GM23248 (cell line): ENCODE measurements at regions not wholly inside any gene's neighbourhood (a gene's known extent, or its start where the extent isn't known, plus 50 kb on each side); places are given as distances from the start of the nearest gene placed in this dataset.

Experiments
- DNase-seq: peaks from one replicate; pipeline ENCODE4 v3.0.0-alpha.2; 2015
- H2AFZ ChIP-seq: fragments of 200-600 bp; sonication (generic); 2 replicates; pipeline ENCODE4 v1.6.1; 2016; ENCODE audit warnings: antibody characterized with exemption
- H3F3A ChIP-seq: fragments of 200-600 bp; sonication (generic); 2 replicates; pipeline ENCODE4 v1.6.1; 2016; ENCODE audit warnings: mild to moderate bottlenecking, antibody characterized with exemption, mixed run types; ENCODE audit not compliant: insufficient read depth
- H3K27ac ChIP-seq: fragments of 200-600 bp; sonication (generic); 2 replicates; pipeline ENCODE4 v1.5.1; 2016; ENCODE audit warnings: mild to moderate bottlenecking
- H3K27me3 ChIP-seq: fragments of 200-600 bp; sonication (generic); replicated peaks from 2 replicates; pipeline ENCODE4 v1.6.1; 2016; ENCODE audit warnings: mild to moderate bottlenecking; ENCODE audit not compliant: insufficient read depth
- H3K36me3 ChIP-seq: fragments of 200-600 bp; sonication (generic); 2 replicates; pipeline ENCODE4 v1.6.1; 2016; ENCODE audit warnings: low read depth, mild to moderate bottlenecking
- H3K4me1 ChIP-seq: fragments of 200-600 bp; sonication (generic); 2 replicates; pipeline ENCODE4 v1.6.1; 2016; ENCODE audit warnings: mild to moderate bottlenecking; ENCODE audit not compliant: insufficient read depth
- H3K4me2 ChIP-seq: fragments of 200-600 bp; sonication (generic); one replicate; pipeline ENCODE4 v1.6.1; 2016; ENCODE audit warnings: mild to moderate bottlenecking; ENCODE audit not compliant: unreplicated experiment
- H3K4me3 ChIP-seq: fragments of 200-600 bp; sonication (generic); 2 replicates; pipeline ENCODE4 v1.5.1; 2016; ENCODE audit warnings: mild to moderate bottlenecking
- H3K79me2 ChIP-seq: fragments of 200-600 bp; sonication (generic); 2 replicates; pipeline ENCODE4 v1.6.1; 2016; ENCODE audit warnings: mild to moderate bottlenecking; ENCODE audit not compliant: insufficient read depth
- H3K9ac ChIP-seq: fragments of 200-600 bp; sonication (generic); 2 replicates; pipeline ENCODE4 v1.6.1; 2016; ENCODE audit warnings: mild to moderate bottlenecking
- H3K9me2 ChIP-seq: fragments of 200-600 bp; sonication (generic); 2 replicates; pipeline ENCODE4 v1.6.1; 2016; ENCODE audit warnings: mixed run types, mild to moderate bottlenecking, moderate library complexity; ENCODE audit not compliant: insufficient read depth
- H3K9me3 ChIP-seq: fragments of 200-600 bp; sonication (generic); one replicate; pipeline ENCODE4 v1.6.1; 2017; ENCODE audit warnings: low read depth
- H4K20me1 ChIP-seq: fragments of 200-600 bp; sonication (generic); 2 replicates; pipeline ENCODE4 v1.6.0; 2016; ENCODE audit not compliant: insufficient read depth
- EZH2 ChIP-seq: fragments of 200-600 bp; sonication (generic); IDR thresholded peaks from 2 replicates; pipeline ENCODE4 v1.6.1; 2018; ENCODE audit warnings: antibody characterized with exemption, mild to moderate bottlenecking; ENCODE audit not compliant: insufficient read depth, poor library complexity, severe bottlenecking
- EZH2phosphoT487 ChIP-seq: fragments of 200-600 bp; sonication (generic); IDR thresholded peaks from 2 replicates; pipeline ENCODE4 v1.6.1; 2018; ENCODE audit warnings: antibody characterized with exemption, moderate library complexity, mild to moderate bottlenecking, low read depth; ENCODE audit not compliant: insufficient read depth
- WGBS, 2 experiments: methylation state at CpG; one replicate each; pipeline ENCODE4 v1.1.6; 2015 to 2017; ENCODE audit warnings: low lambda C conversion rate in 2 of 2, low coverage in 1 of 2; ENCODE audit errors: missing lambda C conversion rate in 2 of 2; 5-methylcytosine and 5-hydroxymethylcytosine counted together
- in situ Hi-C: fragments of 300-500 bp; cut with MboI; formaldehyde crosslinking; loops from 2 replicates; pipeline ENCODE4 v1.15.0; 2020

DNA sequence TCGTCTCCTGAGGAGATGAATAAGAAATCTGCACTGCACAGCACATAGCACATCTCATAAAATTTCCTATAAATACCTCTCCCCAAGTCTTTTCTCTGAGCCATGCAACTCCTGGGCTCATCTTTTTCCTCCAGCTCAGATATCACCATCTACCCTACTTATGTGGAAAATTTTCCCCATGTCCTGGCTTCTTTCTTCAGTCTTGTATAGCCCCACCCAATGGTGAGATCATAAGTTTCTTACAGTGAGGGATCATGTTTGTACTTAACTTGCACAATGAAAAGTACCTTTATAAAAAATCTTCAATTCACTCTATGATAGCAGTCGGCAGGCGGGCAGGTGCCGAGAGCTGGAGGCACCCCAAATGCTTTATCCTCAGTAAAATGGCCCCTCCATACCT lies 198.6 kb upstream of the S100G start:
- no peak for TF ChIP-seq EZH2phosphoT487
- TF ChIP-seq EZH2, result no peak
- H3K9me2 ChIP-seq, result no peaks in the 10 kb centered on the region
- H3K36me3 ChIP-seq, result no peaks in the 10 kb centered on the region
- in situ Hi-C loops, result no loop called here
- H4K20me1 ChIP-seq, result no peaks in the 10 kb centered on the region
- peak; percentile 59 for DNase-seq
- WGBS, 2 experiments, result 28 to 34% methylated on average over 4 of the region's 4 CpGs
- no peak overlapping the region for H2AFZ ChIP-seq
- H3K27ac ChIP-seq, result no peak overlapping the region
- H3F3A ChIP-seq, result no peaks in the 10 kb centered on the region
- H3K4me3 ChIP-seq, result no peak overlapping the region
- H3K4me1 ChIP-seq, result 0 out of 2 replicates have a peak, but pooled peaks cover 5% of the 10 kb centered on the region
- H3K9ac ChIP-seq, result no peak overlapping the region
- H3K4me2 ChIP-seq, result no peak overlapping the region
- H3K9me3 ChIP-seq, result no peaks in the 10 kb centered on the region
- H3K27me3 ChIP-seq, result no peaks in the 10 kb centered on the region
- no peaks in the 10 kb centered on the region for H3K79me2 ChIP-seq

DNA sequence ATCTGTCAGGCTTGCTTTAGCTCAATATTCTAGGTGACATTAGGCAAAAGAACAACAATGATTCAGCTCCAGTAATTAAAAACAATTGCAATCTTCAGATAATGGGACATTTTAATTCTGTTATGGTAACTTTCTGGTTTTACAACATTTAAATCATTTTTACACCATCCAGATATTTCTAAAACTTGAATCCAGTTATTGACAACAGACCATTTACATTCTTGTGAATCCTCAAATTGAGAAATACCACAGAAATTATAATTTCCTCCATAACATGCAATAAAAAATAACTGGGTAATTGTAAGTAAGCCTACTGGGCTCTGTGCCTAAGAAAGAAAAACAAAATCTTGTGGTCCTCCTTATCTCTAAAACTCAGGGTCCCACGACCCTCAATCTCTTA lies 195.0 kb upstream of the S100G start:
- Histone ChIP-seq H3F3A (no peaks in the 10 kb centered on the region), H3K4me3 (no peak overlapping the region), H3K4me1 (peaks cover 5% of the 10 kb centered on the region; the same call in 1 of the 2 replicates), H3K9me3 (no peaks in the 10 kb centered on the region), H3K9me2 (no peaks in the 10 kb centered on the region), H3K27me3 (no peaks in the 10 kb centered on the region), H3K36me3 (no peaks in the 10 kb centered on the region), H3K4me2 (no peak overlapping the region), H3K9ac (no peak overlapping the region), H2AFZ (no peak overlapping the region), H4K20me1 (no peaks in the 10 kb centered on the region), H3K79me2 (no peaks in the 10 kb centered on the region), H3K27ac (no peak overlapping the region)
- TF ChIP-seq EZH2phosphoT487 (no peak), EZH2 (no peak)
- no peak for DNase-seq
- in situ Hi-C loops, result no loop called here
- 0 to 13% methylated on average over 1 of the region's 1 CpG for WGBS, 2 experiments

DNA sequence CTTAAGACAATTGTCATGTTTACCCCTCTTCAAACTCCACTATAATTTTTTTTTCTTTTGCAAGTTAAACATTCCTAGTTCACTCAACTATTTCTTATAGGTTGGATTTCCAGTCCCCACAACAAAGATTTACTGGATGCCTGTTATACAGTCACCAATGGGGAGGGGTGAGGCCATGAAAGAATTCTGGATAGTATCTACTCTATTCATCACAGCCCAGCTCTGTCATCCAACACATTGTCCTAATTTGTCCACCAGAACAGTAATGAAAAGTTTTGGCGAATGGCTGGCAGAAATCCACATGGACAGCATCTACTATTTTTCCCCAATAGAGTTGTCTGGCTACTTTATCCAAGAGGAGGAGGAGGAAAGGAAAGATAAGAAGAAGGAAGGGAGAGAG lies 192.7 kb upstream of the S100G start:
- TF ChIP-seq EZH2phosphoT487 (no peak), EZH2 (no peak)
- H4K20me1 ChIP-seq, result no peaks in the 10 kb centered on the region

GRCh38 chrX:16458208-16458607 lies 191.8 kb upstream of the S100G start:
- 94 to 98% methylated on average over 5 of the region's 5 CpGs for WGBS, 2 experiments
- Histone ChIP-seq H3K27me3 (no peaks in the 10 kb centered on the region), H4K20me1 (no peaks in the 10 kb centered on the region), H3K4me2 (no peak overlapping the region), H3K9me2 (no peaks in the 10 kb centered on the region), H3K9me3 (no peaks in the 10 kb centered on the region), H3F3A (no peaks in the 10 kb centered on the region), H3K79me2 (no peaks in the 10 kb centered on the region), H2AFZ (no peak overlapping the region), H3K9ac (no peak overlapping the region), H3K27ac (no peak overlapping the region), H3K4me1 (peaks cover 7% of the 10 kb centered on the region), H3K36me3 (no peaks in the 10 kb centered on the region), H3K4me3 (no peak overlapping the region)
- no peak for TF ChIP-seq EZH2
- no peak for TF ChIP-seq EZH2phosphoT487
- in situ Hi-C loops, result no loop called here
- DNase-seq, result no peak

More for the DNA sequence above, 192.7 kb upstream of the S100G start:
- WGBS, 2 experiments, result 13 to 15% methylated on average over 1 of the region's 1 CpG
- Histone ChIP-seq H3K9me2 (no peaks in the 10 kb centered on the region), H2AFZ (no peak overlapping the region), H3K4me3 (no peak overlapping the region), H3K27ac (no peak overlapping the region), H3K9ac (no peak overlapping the region), H3K79me2 (no peaks in the 10 kb centered on the region), H3K36me3 (no peaks in the 10 kb centered on the region), H3K4me1 (peaks cover under 1% of the 10 kb centered on the region), H3F3A (no peaks in the 10 kb centered on the region), H3K9me3 (no peaks in the 10 kb centered on the region), H3K27me3 (no peaks in the 10 kb centered on the region), H3K4me2 (no peak overlapping the region)
- in situ Hi-C loops, result no loop called here
- DNase-seq, result peak; percentile 28

DNA sequence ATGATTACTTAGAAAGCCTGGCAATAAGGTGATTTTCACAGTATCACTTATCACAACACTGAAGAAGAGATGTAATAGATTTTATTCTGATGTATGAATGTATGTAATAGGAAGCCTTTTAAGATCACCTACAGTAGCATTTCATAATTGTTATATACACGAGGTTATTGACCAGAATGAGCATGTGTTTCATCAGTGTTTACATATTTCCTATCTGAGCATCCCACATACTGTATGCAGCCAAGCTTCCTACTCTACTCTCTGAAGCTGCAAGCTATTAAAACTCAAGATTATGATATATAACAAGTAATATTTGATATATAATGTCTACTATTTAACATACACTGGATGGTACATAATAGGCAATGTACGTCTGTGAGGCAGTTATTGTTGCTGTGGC lies 190.9 kb upstream of the S100G start:
- Histone ChIP-seq H3K4me2 (no peak overlapping the region), H4K20me1 (no peaks in the 10 kb centered on the region), H3K27ac (no peak overlapping the region), H3K4me1 (peaks cover 11% of the 10 kb centered on the region), H3K9ac (no peak overlapping the region), H2AFZ (no peak overlapping the region), H3K4me3 (no peak overlapping the region), H3K9me2 (no peaks in the 10 kb centered on the region), H3K36me3 (no peaks in the 10 kb centered on the region), H3F3A (peaks cover 5% of the 10 kb centered on the region; the same call in 1 of the 2 replicates), H3K27me3 (no peaks in the 10 kb centered on the region), H3K79me2 (no peaks in the 10 kb centered on the region), H3K9me3 (no peaks in the 10 kb centered on the region)
- in situ Hi-C loops, result no loop called here
- no peak for DNase-seq
- WGBS, 2 experiments, result 60 to 78% methylated on average over 2 of the region's 2 CpGs
- TF ChIP-seq EZH2 (no peak), EZH2phosphoT487 (no peak)
